Adrenal gland (tissue), 5 donors: ENCODE measurements at regions not wholly inside any gene's neighbourhood (a gene's known extent, or its start where the extent isn't known, plus 50 kb on each side); places are given as distances from the start of the nearest gene placed in this dataset.

Source experiments
- CTCF ChIP-seq, 6 experiments: fragments of 450-650 bp in 4 of 6; fragments of 200-600 bp in 2 of 6; sonication (generic) in 1 of 6; IDR thresholded peaks; 1 replicate in 5 of 6; 2 replicates in 1 of 6; pipeline versions ENCODE4 v1.5.1 to v1.8.0; 2016 to 2021; ENCODE audit warnings: antibody characterized with exemption in 6 of 6, mild to moderate bottlenecking in 2 of 6, moderate library complexity in 1 of 6
- POLR2A ChIP-seq, 2 donors: fragments of 450-650 bp; IDR thresholded peaks; one replicate each; pipeline ENCODE4 v1.6.1; 2017; ENCODE audit warnings: antibody characterized with exemption in 2 of 2, mild to moderate bottlenecking in 2 of 2, moderate library complexity in 1 of 2
- donor health status: DM: no; HTN: no; CAD: no.

DNA sequence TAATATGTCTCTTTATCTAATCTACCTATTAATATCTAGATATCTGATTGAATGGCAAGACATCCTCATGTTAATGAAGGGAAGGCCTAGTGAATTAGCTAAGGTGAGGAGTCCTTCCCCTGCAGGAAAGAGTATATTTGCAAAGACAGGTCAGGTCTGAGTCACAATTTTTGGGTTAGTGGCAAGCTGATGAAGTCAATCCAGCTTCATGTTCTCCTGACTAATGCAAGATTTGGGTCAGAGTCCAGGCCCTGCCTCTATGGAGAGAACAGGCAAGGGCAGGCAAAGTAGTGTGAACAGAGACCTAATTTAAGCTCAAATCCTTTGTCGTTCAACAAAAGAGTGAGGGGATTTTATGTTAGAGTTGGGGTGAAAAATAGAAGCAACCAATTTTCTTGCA lies 496.7 kb downstream of the BMP2 start:
- TF ChIP-seq CTCF (IDR thresholded peaks at IDR 0.05) (no peak), POLR2A (IDR thresholded peaks at IDR 0.05) (no peak)
